Prostate gland (tissue), 2 donors: ENCODE measurements at regions not wholly inside any gene's neighbourhood (a gene's known extent, or its start where the extent isn't known, plus 50 kb on each side); places are given as distances from the start of the nearest gene placed in this dataset.

Experiments
- POLR2A ChIP-seq: fragments of 450-650 bp; IDR thresholded peaks from one replicate; pipeline ENCODE4 v1.6.1; 2016; ENCODE audit warnings: antibody characterized with exemption, mild to moderate bottlenecking
- POLR2AphosphoS5 ChIP-seq: sonication (generic); formaldehyde crosslinking; IDR thresholded peaks from one replicate; pipeline ENCODE4 v1.6.1; 2017; ENCODE audit warnings: antibody characterized with exemption
- TF ChIP-seq, protein P1 (sequence below), 4 experiments: fragments of 200-600 bp in 2 of 4; fragments of 450-650 bp in 2 of 4; sonication (generic) in 2 of 4; IDR thresholded peaks; 1 replicate in 3 of 4; 2 replicates in 1 of 4; pipeline ENCODE4 v1.5.1; 2016 to 2019; ENCODE audit warnings: antibody characterized with exemption in 4 of 4, mild to moderate bottlenecking in 2 of 4, moderate library complexity in 2 of 4

- TF ChIP-seq POLR2A, result no peak
- TF ChIP-seq, protein P1, sequence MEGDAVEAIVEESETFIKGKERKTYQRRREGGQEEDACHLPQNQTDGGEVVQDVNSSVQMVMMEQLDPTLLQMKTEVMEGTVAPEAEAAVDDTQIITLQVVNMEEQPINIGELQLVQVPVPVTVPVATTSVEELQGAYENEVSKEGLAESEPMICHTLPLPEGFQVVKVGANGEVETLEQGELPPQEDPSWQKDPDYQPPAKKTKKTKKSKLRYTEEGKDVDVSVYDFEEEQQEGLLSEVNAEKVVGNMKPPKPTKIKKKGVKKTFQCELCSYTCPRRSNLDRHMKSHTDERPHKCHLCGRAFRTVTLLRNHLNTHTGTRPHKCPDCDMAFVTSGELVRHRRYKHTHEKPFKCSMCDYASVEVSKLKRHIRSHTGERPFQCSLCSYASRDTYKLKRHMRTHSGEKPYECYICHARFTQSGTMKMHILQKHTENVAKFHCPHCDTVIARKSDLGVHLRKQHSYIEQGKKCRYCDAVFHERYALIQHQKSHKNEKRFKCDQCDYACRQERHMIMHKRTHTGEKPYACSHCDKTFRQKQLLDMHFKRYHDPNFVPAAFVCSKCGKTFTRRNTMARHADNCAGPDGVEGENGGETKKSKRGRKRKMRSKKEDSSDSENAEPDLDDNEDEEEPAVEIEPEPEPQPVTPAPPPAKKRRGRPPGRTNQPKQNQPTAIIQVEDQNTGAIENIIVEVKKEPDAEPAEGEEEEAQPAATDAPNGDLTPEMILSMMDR (IDR thresholded peaks at IDR 0.05), result no peak
- TF ChIP-seq POLR2AphosphoS5, result no peak
These were observed 318.9 kb upstream of the COL8A1 start for GRCh38 chr3:99319450-99319849.
